OCI-LY7 (cell line): ENCODE measurements at regions not wholly inside any gene's neighbourhood (a gene's known extent, or its start where the extent isn't known, plus 50 kb on each side); places are given as distances from the start of the nearest gene placed in this dataset.

Experiments used
- BruUV-seq: library from RNA; stranded (reverse); fragments of 400-500 nt; replicated peaks from 2 replicates; lab custom pipeline; 2021; lab: Mats Ljungman, UMichigan
- CTCF ChIA-PET: fragments of 300-600 bp; sonication (Branson Sonifier 250); formaldehyde crosslinking; loops from one replicate; lab custom pipeline; 2022; ENCODE audit warnings: antibody characterized with exemption; ENCODE audit not compliant: unreplicated experiment; lab: Charles Lee
- POLR2A ChIA-PET: fragments of 300-600 bp; sonication (Branson Sonifier 250); formaldehyde crosslinking; loops from one replicate; lab custom pipeline; 2022; ENCODE audit warnings: antibody characterized with exemption; lab: Charles Lee
- DNase-seq: peaks from one replicate; pipeline ENCODE4 v3.0.0-alpha.2; 2015; ENCODE audit warnings: low spot score
- H2AFZ ChIP-seq: fragments of 200-600 bp; sonication (generic), shearing (Covaris generic); 2 replicates; pipeline ENCODE4 v1.6.1; 2014; ENCODE audit warnings: mild to moderate bottlenecking, antibody characterized with exemption, low read length, moderate library complexity
- H3K27ac ChIP-seq: fragments of 200-600 bp; sonication (generic); 2 replicates; pipeline ENCODE4 v1.5.1; 2014; ENCODE audit warnings: mixed run types, low read depth, mild to moderate bottlenecking, moderate library complexity, low read length, inconsistent platforms; ENCODE audit not compliant: poor library complexity, severe bottlenecking
- H3K36me3 ChIP-seq: fragments of 200-600 bp; sonication (generic); 2 replicates; pipeline ENCODE4 v1.6.1; 2014; ENCODE audit warnings: mild to moderate bottlenecking, antibody characterized with exemption, low read length, moderate library complexity, mixed read lengths; ENCODE audit not compliant: insufficient read depth
- H3K4me1 ChIP-seq: fragments of 200-600 bp; sonication (generic); 2 replicates; pipeline ENCODE4 v1.5.1; 2014; ENCODE audit warnings: mild to moderate bottlenecking, low read length; ENCODE audit not compliant: insufficient read depth, poor library complexity, severe bottlenecking
- H3K4me2 ChIP-seq: fragments of 200-600 bp; sonication (generic); 2 replicates; pipeline ENCODE4 v1.6.1; 2014; ENCODE audit warnings: mild to moderate bottlenecking, low read length
- H3K4me3 ChIP-seq: fragments of 200-600 bp; sonication (generic); 2 replicates; pipeline ENCODE4 v1.5.1; 2014; ENCODE audit warnings: mild to moderate bottlenecking, low read depth, low read length; ENCODE audit not compliant: poor library complexity, severe bottlenecking
- H3K79me2 ChIP-seq: fragments of 200-600 bp; sonication (generic); 2 replicates; pipeline ENCODE4 v1.6.1; 2016; ENCODE audit warnings: low read depth, mild to moderate bottlenecking, low read length, moderate library complexity, mixed read lengths; ENCODE audit not compliant: insufficient read depth
- H3K9me2 ChIP-seq: fragments of 200-600 bp; sonication (generic); 2 replicates; pipeline ENCODE4 v1.6.1; 2016; ENCODE audit warnings: mild to moderate bottlenecking, low read length, mixed read lengths; ENCODE audit not compliant: insufficient read depth
- H3K9me3 ChIP-seq: fragments of 200-600 bp; sonication (generic); 2 replicates; pipeline ENCODE4 v1.6.1; 2014; ENCODE audit warnings: mild to moderate bottlenecking, mixed run types, low read length, mixed read lengths
- H4K20me1 ChIP-seq: fragments of 200-600 bp; sonication (generic); 2 replicates; pipeline ENCODE4 v1.6.1; 2014; ENCODE audit warnings: mild to moderate bottlenecking, antibody characterized with exemption, low read length, moderate library complexity, mixed read lengths; ENCODE audit not compliant: insufficient read depth
- EZH2phosphoT487 ChIP-seq: fragments of 200-600 bp; sonication (generic); IDR thresholded peaks from 2 replicates; pipeline ENCODE4 v1.6.1; 2018; ENCODE audit warnings: low read depth, borderline replicate concordance, mild to moderate bottlenecking, mixed run types, antibody characterized with exemption, low read length, moderate library complexity, mixed read lengths
- intact Hi-C: fragments of 100-400 bp; cut with micrococcal nuclease; formaldehyde crosslinking; loops from one replicate; pipeline ENCODE4 v1.10.0; 2022; ENCODE audit not compliant: unreplicated experiment
- TF ChIP-seq, protein P1 (sequence below): fragments of 200-600 bp; sonication (generic); conservative IDR thresholded peaks from 2 replicates; pipeline ENCODE4 v1.5.1; 2014; ENCODE audit warnings: mild to moderate bottlenecking, antibody characterized with exemption, low read length, moderate library complexity, mixed read lengths

DNA sequence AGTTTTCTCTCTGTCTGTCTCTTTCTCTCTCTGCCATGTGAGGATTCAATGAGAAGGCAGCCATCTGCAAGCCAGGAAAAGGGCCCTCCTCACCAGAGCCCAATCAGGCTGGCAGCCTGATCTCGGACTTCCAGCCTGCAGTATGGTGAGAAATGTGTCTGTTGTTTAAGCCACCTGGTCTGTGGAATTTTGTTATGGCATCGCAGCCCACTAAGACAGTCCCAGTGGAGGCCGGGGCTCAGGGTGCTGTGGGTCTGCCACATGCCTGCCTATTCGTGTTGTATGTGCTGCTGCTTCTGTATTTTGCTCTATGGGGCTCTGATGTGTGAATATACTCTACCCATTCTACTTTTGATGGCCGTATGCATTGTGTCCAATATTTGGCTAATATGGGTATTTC is 139.0 kb upstream of the HS6ST1 start:
- BruUV-seq = no TSS peak
- H4K20me1 ChIP-seq = no peaks in the 10 kb centered on the region
- TF ChIP-seq, protein P1, sequence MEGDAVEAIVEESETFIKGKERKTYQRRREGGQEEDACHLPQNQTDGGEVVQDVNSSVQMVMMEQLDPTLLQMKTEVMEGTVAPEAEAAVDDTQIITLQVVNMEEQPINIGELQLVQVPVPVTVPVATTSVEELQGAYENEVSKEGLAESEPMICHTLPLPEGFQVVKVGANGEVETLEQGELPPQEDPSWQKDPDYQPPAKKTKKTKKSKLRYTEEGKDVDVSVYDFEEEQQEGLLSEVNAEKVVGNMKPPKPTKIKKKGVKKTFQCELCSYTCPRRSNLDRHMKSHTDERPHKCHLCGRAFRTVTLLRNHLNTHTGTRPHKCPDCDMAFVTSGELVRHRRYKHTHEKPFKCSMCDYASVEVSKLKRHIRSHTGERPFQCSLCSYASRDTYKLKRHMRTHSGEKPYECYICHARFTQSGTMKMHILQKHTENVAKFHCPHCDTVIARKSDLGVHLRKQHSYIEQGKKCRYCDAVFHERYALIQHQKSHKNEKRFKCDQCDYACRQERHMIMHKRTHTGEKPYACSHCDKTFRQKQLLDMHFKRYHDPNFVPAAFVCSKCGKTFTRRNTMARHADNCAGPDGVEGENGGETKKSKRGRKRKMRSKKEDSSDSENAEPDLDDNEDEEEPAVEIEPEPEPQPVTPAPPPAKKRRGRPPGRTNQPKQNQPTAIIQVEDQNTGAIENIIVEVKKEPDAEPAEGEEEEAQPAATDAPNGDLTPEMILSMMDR = no peak
- TF ChIP-seq EZH2phosphoT487 = no peak
- no peaks in the 10 kb centered on the region for H3K4me1 ChIP-seq
- intact Hi-C loops = no loop called here
- no peaks in the 10 kb centered on the region for H3K9me2 ChIP-seq
- H3K4me2 ChIP-seq = no peak overlapping the region
- no peak overlapping the region for H2AFZ ChIP-seq
- no peak overlapping the region for H3K4me3 ChIP-seq
- no peaks in the 10 kb centered on the region for H3K36me3 ChIP-seq
- ChIA-PET CTCF (no interaction called here), POLR2A (interaction anchor here (0.6 kb wide), 1 partner anchor 196 kb away, joined by 4 read pairs; no protein-coding TSS in a partner anchor)
- no peak for DNase-seq
- H3K9me3 ChIP-seq = no peaks in the 10 kb centered on the region
- no peak overlapping the region for H3K27ac ChIP-seq
- H3K79me2 ChIP-seq = no peaks in the 10 kb centered on the region

- no peak for DNase-seq
- Histone ChIP-seq H3K36me3 (no peaks in the 10 kb centered on the region), H3K4me1 (no peaks in the 10 kb centered on the region), H3K9me3 (no peaks in the 10 kb centered on the region), H2AFZ (no peak overlapping the region), H3K79me2 (no peaks in the 10 kb centered on the region), H3K4me3 (no peak overlapping the region), H3K4me2 (no peak overlapping the region), H4K20me1 (no peaks in the 10 kb centered on the region), H3K27ac (no peak overlapping the region), H3K9me2 (no peaks in the 10 kb centered on the region)
- intact Hi-C loops = no loop called here
- ChIA-PET CTCF (no interaction called here), POLR2A (no interaction called here)
- TF ChIP-seq, protein P1 = no peak
- no peak for TF ChIP-seq EZH2phosphoT487
- no TSS peak for BruUV-seq
Measured at GRCh38 chr2:128458505-128458904, 139.8 kb upstream of the HS6ST1 start.

- Histone ChIP-seq H3K4me1 (no peaks in the 10 kb centered on the region), H3K4me3 (no peak overlapping the region), H4K20me1 (no peaks in the 10 kb centered on the region), H3K4me2 (no peak overlapping the region), H3K36me3 (no peaks in the 10 kb centered on the region), H3K79me2 (no peaks in the 10 kb centered on the region), H3K27ac (no peak overlapping the region), H3K9me3 (peaks cover 10% of the 10 kb centered on the region), H3K9me2 (no peaks in the 10 kb centered on the region), H2AFZ (no peak overlapping the region)
- TF ChIP-seq, protein P1 = no peak
- no peak for TF ChIP-seq EZH2phosphoT487
- CTCF ChIA-PET = no interaction called here
- POLR2A ChIA-PET = no interaction called here
- no peak for DNase-seq
- intact Hi-C loops = no loop called here
- BruUV-seq = no TSS peak
Measured at GRCh38 chr2:128464456-128464855, 145.8 kb upstream of the HS6ST1 start.
